ENCODE measurements at regions not wholly inside any gene's neighbourhood (a gene's known extent, or its start where the extent isn't known, plus 50 kb on each side); places are given as distances from the start of the nearest gene placed in this dataset.

- Histone ChIP-seq H3K27me3 (ENCODE audit: control insufficient read depth, insufficient read depth, low read length) (no peaks in the 10 kb centered on the region), H3K9ac (ENCODE audit: low read length in 3 of 3) (no peak overlapping the region), H3K4me3 (ENCODE audit: low read length in 3 of 3) (no peak overlapping the region), H3K4me1 (ENCODE audit: control insufficient read depth in 2 of 3, insufficient read depth in 2 of 3, low read depth in 1 of 3, low read length in 3 of 3) (no peaks in the 10 kb centered on the region), H3K36me3 (ENCODE audit: control insufficient read depth in 2 of 3, insufficient read depth in 3 of 3, low read length in 3 of 3) (no peaks in the 10 kb centered on the region), H3K27ac (ENCODE audit: low read depth in 2 of 2, low read length in 2 of 2) (no peak overlapping the region), H3K9me3 (ENCODE audit: control insufficient read depth in 2 of 3, insufficient read depth in 1 of 3, low read length in 3 of 3) (no peaks in the 10 kb centered on the region)
- DNase-seq (no peak), FAIRE-seq (no peak)
- TF ChIP-seq CTCF (IDR thresholded peaks at IDR 0.05; ENCODE audit: borderline replicate concordance, extremely low read depth, insufficient read depth) = no peak
- intact Hi-C loops (cut with DNase I) = no loop called here
Observed at GRCh38 chr9:81782313-81782995, 93.1 kb upstream of the TLE1 start.

GRCh38 chr9:81787747-81788632 lies 98.6 kb upstream of the TLE1 start:
- DNase-seq (no peak), FAIRE-seq (no peak)
- Histone ChIP-seq H3K4me1 (ENCODE audit: control insufficient read depth in 2 of 3, insufficient read depth in 2 of 3, low read depth in 1 of 3, low read length in 3 of 3) (peaks cover 0 to 2% (median 0%) of the 10 kb centered on the region in 3 donors), H3K9ac (ENCODE audit: low read length in 3 of 3) (no peak overlapping the region), H3K4me3 (ENCODE audit: low read length in 3 of 3) (no peak overlapping the region), H3K27ac (ENCODE audit: low read depth in 2 of 2, low read length in 2 of 2) (no peak overlapping the region), H3K9me3 (ENCODE audit: control insufficient read depth in 2 of 3, insufficient read depth in 1 of 3, low read length in 3 of 3) (no peaks in the 10 kb centered on the region), H3K36me3 (ENCODE audit: control insufficient read depth in 2 of 3, insufficient read depth in 3 of 3, low read length in 3 of 3) (no peaks in the 10 kb centered on the region), H3K27me3 (ENCODE audit: control insufficient read depth, insufficient read depth, low read length) (no peaks in the 10 kb centered on the region)
- no peak for TF ChIP-seq CTCF (IDR thresholded peaks at IDR 0.05; ENCODE audit: borderline replicate concordance, extremely low read depth, insufficient read depth)
- intact Hi-C loops (cut with DNase I) = no loop called here

- no peaks in the 10 kb centered on the region for H3K36me3 ChIP-seq (ENCODE audit: control insufficient read depth in 2 of 3, insufficient read depth in 3 of 3, low read length in 3 of 3)
- intact Hi-C loops (cut with DNase I) = no loop called here
- peaks cover 0 to 2% (median 0%) of the 10 kb centered on the region in 3 donors for H3K4me1 ChIP-seq (ENCODE audit: control insufficient read depth in 2 of 3, insufficient read depth in 2 of 3, low read depth in 1 of 3, low read length in 3 of 3)
- TF ChIP-seq CTCF (IDR thresholded peaks at IDR 0.05; ENCODE audit: borderline replicate concordance, extremely low read depth, insufficient read depth) = no peak
- DNase-seq (no peak), FAIRE-seq (no peak)
- H3K9me3 ChIP-seq (ENCODE audit: control insufficient read depth in 2 of 3, insufficient read depth in 1 of 3, low read length in 3 of 3) = no peaks in the 10 kb centered on the region
- no peak overlapping the region for H3K9ac ChIP-seq (ENCODE audit: low read length in 3 of 3)
- no peaks in the 10 kb centered on the region for H3K27me3 ChIP-seq (ENCODE audit: control insufficient read depth, insufficient read depth, low read length)
- H3K4me3 ChIP-seq (ENCODE audit: low read length in 3 of 3) = no peak overlapping the region
- H3K27ac ChIP-seq (ENCODE audit: low read depth in 2 of 2, low read length in 2 of 2) = no peak overlapping the region
Observed at GRCh38 chr9:81789721-81790120, 100.4 kb upstream of the TLE1 start.
